ENCODE measurements at regions not wholly inside any gene's neighbourhood (a gene's known extent, or its start where the extent isn't known, plus 50 kb on each side); places are given as distances from the start of the nearest gene placed in this dataset.
"Not testable (repeated sequence)": the region's sequence is repeated elsewhere in the genome, so short reads cannot be mapped to it uniquely, and the experiment has no call there.

GRCh38 chr3:175948041-175948440 lies 1088.9 kb downstream of the NAALADL2 start:
- DNase-seq: no peak
- no peaks in the 10 kb centered on the region for H3K9me3 ChIP-seq (ENCODE audit: control insufficient read depth in 2 of 2, insufficient read depth in 1 of 2, low read depth in 1 of 2, low read length in 1 of 2)
- FAIRE-seq: no peak
- H3K4me3 ChIP-seq (ENCODE audit: low read depth in 1 of 3, low read length in 3 of 3): no peak overlapping the region
- WGBS, 3 donors: 83 to 88% (median 84%) methylated on average over 3 of the region's 3 CpGs
- H3K36me3 ChIP-seq (ENCODE audit: control insufficient read depth in 3 of 3, insufficient read depth in 2 of 3, low read depth in 1 of 3, low read length in 3 of 3): no peaks in the 10 kb centered on the region
- H3K4me1 ChIP-seq (ENCODE audit: control insufficient read depth in 3 of 3, insufficient read depth in 2 of 3, low read depth in 1 of 3, low read length in 2 of 3): no peaks in the 10 kb centered on the region
- H3K27me3 ChIP-seq (ENCODE audit: control insufficient read depth in 3 of 3, insufficient read depth in 3 of 3, low read length in 3 of 3): no peaks in the 10 kb centered on the region
- no peak overlapping the region for H3K27ac ChIP-seq (ENCODE audit: low read depth in 1 of 3, low read length in 2 of 3)

- Histone ChIP-seq H3K4me3 (ENCODE audit: low read depth in 1 of 3, low read length in 3 of 3) (no peak overlapping the region), H3K4me1 (ENCODE audit: control insufficient read depth in 3 of 3, insufficient read depth in 2 of 3, low read depth in 1 of 3, low read length in 2 of 3) (no peaks in the 10 kb centered on the region), H3K27ac (ENCODE audit: low read depth in 1 of 3, low read length in 2 of 3) (no peak overlapping the region), H3K27me3 (ENCODE audit: control insufficient read depth in 3 of 3, insufficient read depth in 3 of 3, low read length in 3 of 3) (no peaks in the 10 kb centered on the region), H3K36me3 (ENCODE audit: control insufficient read depth in 3 of 3, insufficient read depth in 2 of 3, low read depth in 1 of 3, low read length in 3 of 3) (no peaks in the 10 kb centered on the region), H3K9me3 (ENCODE audit: control insufficient read depth in 2 of 2, insufficient read depth in 1 of 2, low read depth in 1 of 2, low read length in 1 of 2) (peaks cover 2 to 25% of the 10 kb centered on the region in 2 donors)
- DNase-seq (peak in 1 of 2 donors; percentile 4), FAIRE-seq (no peak)
Measured at GRCh38 chr3:175941352-175941751, 1082.2 kb downstream of the NAALADL2 start.

GRCh38 chr3:175940881-175941280 lies 1081.7 kb downstream of the NAALADL2 start:
- peaks cover 2 to 30% of the 10 kb centered on the region in 2 donors for H3K9me3 ChIP-seq (ENCODE audit: control insufficient read depth in 2 of 2, insufficient read depth in 1 of 2, low read depth in 1 of 2, low read length in 1 of 2)
- 72 to 80% (median 78%) methylated on average over 6 of the region's 6 CpGs for WGBS, 3 donors
- H3K4me1 ChIP-seq (ENCODE audit: control insufficient read depth in 3 of 3, insufficient read depth in 2 of 3, low read depth in 1 of 3, low read length in 2 of 3): no peaks in the 10 kb centered on the region
- DNase-seq: peak in 1 of 2 donors; percentile 3
- H3K27ac ChIP-seq (ENCODE audit: low read depth in 1 of 3, low read length in 2 of 3): no peak overlapping the region
- no peak overlapping the region for H3K4me3 ChIP-seq (ENCODE audit: low read depth in 1 of 3, low read length in 3 of 3)
- FAIRE-seq: no peak
- no peaks in the 10 kb centered on the region for H3K36me3 ChIP-seq (ENCODE audit: control insufficient read depth in 3 of 3, insufficient read depth in 2 of 3, low read depth in 1 of 3, low read length in 3 of 3)
- no peaks in the 10 kb centered on the region for H3K27me3 ChIP-seq (ENCODE audit: control insufficient read depth in 3 of 3, insufficient read depth in 3 of 3, low read length in 3 of 3)

- DNase-seq (no peak), FAIRE-seq (no peak)
- no peaks in the 10 kb centered on the region for H3K27me3 ChIP-seq (ENCODE audit: control insufficient read depth in 3 of 3, insufficient read depth in 3 of 3, low read length in 3 of 3)
- peaks cover 2 to 34% of the 10 kb centered on the region in 2 donors for H3K9me3 ChIP-seq (ENCODE audit: control insufficient read depth in 2 of 2, insufficient read depth in 1 of 2, low read depth in 1 of 2, low read length in 1 of 2)
- H3K27ac ChIP-seq (ENCODE audit: low read depth in 1 of 3, low read length in 2 of 3): no peak overlapping the region
- no peaks in the 10 kb centered on the region for H3K4me1 ChIP-seq (ENCODE audit: control insufficient read depth in 3 of 3, insufficient read depth in 2 of 3, low read depth in 1 of 3, low read length in 2 of 3)
- no peaks in the 10 kb centered on the region for H3K36me3 ChIP-seq (ENCODE audit: control insufficient read depth in 3 of 3, insufficient read depth in 2 of 3, low read depth in 1 of 3, low read length in 3 of 3)
- WGBS, 3 donors: 86 to 94% (median 89%) methylated on average over 5 of the region's 5 CpGs
- H3K4me3 ChIP-seq (ENCODE audit: low read depth in 1 of 3, low read length in 3 of 3): no peak overlapping the region
Measured at GRCh38 chr3:175940243-175940642, 1081.1 kb downstream of the NAALADL2 start.

GRCh38 chr3:175937367-175937766 lies 1078.2 kb downstream of the NAALADL2 start:
- peaks cover 2 to 38% of the 10 kb centered on the region in 2 donors for H3K9me3 ChIP-seq (ENCODE audit: control insufficient read depth in 2 of 2, insufficient read depth in 1 of 2, low read depth in 1 of 2, low read length in 1 of 2)
- WGBS, 3 donors: 95 to 97% (median 96%) methylated on average over 12 to 22 of the region's 22 CpGs
- H3K4me3 ChIP-seq (ENCODE audit: low read depth in 1 of 3, low read length in 3 of 3); FAIRE-seq; H3K36me3 ChIP-seq (ENCODE audit: control insufficient read depth in 3 of 3, insufficient read depth in 2 of 3, low read depth in 1 of 3, low read length in 3 of 3); H3K4me1 ChIP-seq (ENCODE audit: control insufficient read depth in 3 of 3, insufficient read depth in 2 of 3, low read depth in 1 of 3, low read length in 2 of 3); DNase-seq; H3K27me3 ChIP-seq (ENCODE audit: control insufficient read depth in 3 of 3, insufficient read depth in 3 of 3, low read length in 3 of 3); H3K27ac ChIP-seq (ENCODE audit: low read depth in 1 of 3, low read length in 2 of 3): not testable (repeated sequence)

GRCh38 chr3:175932586-175932985 lies 1073.5 kb downstream of the NAALADL2 start:
- H3K27me3 ChIP-seq (ENCODE audit: control insufficient read depth in 3 of 3, insufficient read depth in 3 of 3, low read length in 3 of 3): no peaks in the 10 kb centered on the region
- FAIRE-seq (no peak), DNase-seq (peak in 1 of 2 donors; percentile 25)
- H3K27ac ChIP-seq (ENCODE audit: low read depth in 1 of 3, low read length in 2 of 3): no peak overlapping the region
- H3K4me1 ChIP-seq (ENCODE audit: control insufficient read depth in 3 of 3, insufficient read depth in 2 of 3, low read depth in 1 of 3, low read length in 2 of 3): no peaks in the 10 kb centered on the region
- peaks cover 0 to 23% of the 10 kb centered on the region in 2 donors for H3K9me3 ChIP-seq (ENCODE audit: control insufficient read depth in 2 of 2, insufficient read depth in 1 of 2, low read depth in 1 of 2, low read length in 1 of 2)
- H3K4me3 ChIP-seq (ENCODE audit: low read depth in 1 of 3, low read length in 3 of 3): no peak overlapping the region
- no peaks in the 10 kb centered on the region for H3K36me3 ChIP-seq (ENCODE audit: control insufficient read depth in 3 of 3, insufficient read depth in 2 of 3, low read depth in 1 of 3, low read length in 3 of 3)

GRCh38 chr3:175919133-175919532 lies 1060.0 kb downstream of the NAALADL2 start:
- H3K9me3 ChIP-seq (ENCODE audit: control insufficient read depth in 2 of 2, insufficient read depth in 1 of 2, low read depth in 1 of 2, low read length in 1 of 2): peaks cover 0 to 13% of the 10 kb centered on the region in 2 donors
- H3K4me3 ChIP-seq (ENCODE audit: low read depth in 1 of 3, low read length in 3 of 3): no peak overlapping the region
- FAIRE-seq (no peak), DNase-seq (no peak)
- H3K4me1 ChIP-seq (ENCODE audit: control insufficient read depth in 3 of 3, insufficient read depth in 2 of 3, low read depth in 1 of 3, low read length in 2 of 3): no peaks in the 10 kb centered on the region
- H3K36me3 ChIP-seq (ENCODE audit: control insufficient read depth in 3 of 3, insufficient read depth in 2 of 3, low read depth in 1 of 3, low read length in 3 of 3): no peaks in the 10 kb centered on the region
- no peaks in the 10 kb centered on the region for H3K27me3 ChIP-seq (ENCODE audit: control insufficient read depth in 3 of 3, insufficient read depth in 3 of 3, low read length in 3 of 3)
- H3K27ac ChIP-seq (ENCODE audit: low read depth in 1 of 3, low read length in 2 of 3): no peak overlapping the region

GRCh38 chr3:175916191-175916934 lies 1057.2 kb downstream of the NAALADL2 start:
- no peak overlapping the region for H3K4me3 ChIP-seq (ENCODE audit: low read depth in 1 of 3, low read length in 3 of 3)

GRCh38 chr3:175914785-175915184 lies 1055.7 kb downstream of the NAALADL2 start:
- Histone ChIP-seq H3K9me3 (ENCODE audit: control insufficient read depth in 2 of 2, insufficient read depth in 1 of 2, low read depth in 1 of 2, low read length in 1 of 2) (peaks cover 0 to 9% of the 10 kb centered on the region in 2 donors), H3K4me1 (ENCODE audit: control insufficient read depth in 3 of 3, insufficient read depth in 2 of 3, low read depth in 1 of 3, low read length in 2 of 3) (no peaks in the 10 kb centered on the region), H3K4me3 (ENCODE audit: low read depth in 1 of 3, low read length in 3 of 3) (no peak overlapping the region), H3K27me3 (ENCODE audit: control insufficient read depth in 3 of 3, insufficient read depth in 3 of 3, low read length in 3 of 3) (no peaks in the 10 kb centered on the region), H3K27ac (ENCODE audit: low read depth in 1 of 3, low read length in 2 of 3) (no peak overlapping the region), H3K36me3 (ENCODE audit: control insufficient read depth in 3 of 3, insufficient read depth in 2 of 3, low read depth in 1 of 3, low read length in 3 of 3) (no peaks in the 10 kb centered on the region)
- FAIRE-seq (no peak), DNase-seq (no peak)

More at GRCh38 chr3:175916191-175916934, 1057.2 kb downstream of the NAALADL2 start:
- FAIRE-seq (no peak), DNase-seq (no peak)
- no peaks in the 10 kb centered on the region for H3K4me1 ChIP-seq (ENCODE audit: control insufficient read depth in 3 of 3, insufficient read depth in 2 of 3, low read depth in 1 of 3, low read length in 2 of 3)
- 74 to 90% (median 84%) methylated on average over 4 of the region's 4 CpGs for WGBS, 3 donors
- H3K36me3 ChIP-seq (ENCODE audit: control insufficient read depth in 3 of 3, insufficient read depth in 2 of 3, low read depth in 1 of 3, low read length in 3 of 3): no peaks in the 10 kb centered on the region
- peaks cover 0 to 13% of the 10 kb centered on the region in 2 donors for H3K9me3 ChIP-seq (ENCODE audit: control insufficient read depth in 2 of 2, insufficient read depth in 1 of 2, low read depth in 1 of 2, low read length in 1 of 2)
- H3K27me3 ChIP-seq (ENCODE audit: control insufficient read depth in 3 of 3, insufficient read depth in 3 of 3, low read length in 3 of 3): no peaks in the 10 kb centered on the region
- no peak overlapping the region for H3K27ac ChIP-seq (ENCODE audit: low read depth in 1 of 3, low read length in 2 of 3)
